ENCODE measurements at regions not wholly inside any gene's neighbourhood (a gene's known extent, or its start where the extent isn't known, plus 50 kb on each side); places are given as distances from the start of the nearest gene placed in this dataset.

DNA sequence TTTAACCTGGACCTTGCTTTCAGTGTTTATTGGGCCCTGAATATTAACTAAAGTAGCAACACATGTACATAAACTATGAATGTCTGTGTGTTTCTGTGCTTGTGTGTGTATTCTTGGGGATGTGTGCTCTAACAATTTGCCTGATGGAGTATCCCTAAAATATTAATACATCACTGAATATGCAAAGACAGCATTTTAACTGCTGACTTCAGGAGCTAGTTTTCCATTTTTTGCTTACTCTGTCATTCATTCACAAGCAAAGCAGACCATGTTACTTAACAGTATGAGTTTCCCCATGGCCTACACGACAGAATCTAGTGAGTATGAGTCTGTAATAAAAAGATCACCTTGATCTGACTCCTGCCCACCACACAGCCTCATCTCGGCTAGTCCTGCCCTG is 402.8 kb downstream of the BCAT1 start:
- Histone ChIP-seq H3K79me2 (ENCODE audit: insufficient read depth, low read length) (no peaks in the 10 kb centered on the region), H3F3A (ENCODE audit: insufficient read depth) (no peaks in the 10 kb centered on the region), H4K20me1 (ENCODE audit: low read depth, low read length) (no peaks in the 10 kb centered on the region), H3K9me3 (ENCODE audit: insufficient read depth, low read length) (no peaks in the 10 kb centered on the region), H3K4me2 (ENCODE audit: low read depth, low read length, poor library complexity, severe bottlenecking) (no peak overlapping the region), H2AFZ (ENCODE audit: low read depth, low read length, severe bottlenecking) (no peak overlapping the region), H3K27me3 (ENCODE audit: low read length) (no peaks in the 10 kb centered on the region), H3K27ac (ENCODE audit: low read depth, low read length) (no peak overlapping the region), H3K9me2 (replicated peaks; ENCODE audit: insufficient read depth, low read length) (no peaks in the 10 kb centered on the region), H3K9ac (ENCODE audit: low read length) (no peak overlapping the region), H3K4me3 (ENCODE audit: insufficient read depth, low read length, poor library complexity, severe bottlenecking) (no peak overlapping the region), H3K36me3 (ENCODE audit: low read length) (no peaks in the 10 kb centered on the region)
- no peak for TF ChIP-seq EZH2phosphoT487 (conservative IDR thresholded peaks at IDR 0.05; ENCODE audit: low read length)
- TF ChIP-seq, protein P1, sequence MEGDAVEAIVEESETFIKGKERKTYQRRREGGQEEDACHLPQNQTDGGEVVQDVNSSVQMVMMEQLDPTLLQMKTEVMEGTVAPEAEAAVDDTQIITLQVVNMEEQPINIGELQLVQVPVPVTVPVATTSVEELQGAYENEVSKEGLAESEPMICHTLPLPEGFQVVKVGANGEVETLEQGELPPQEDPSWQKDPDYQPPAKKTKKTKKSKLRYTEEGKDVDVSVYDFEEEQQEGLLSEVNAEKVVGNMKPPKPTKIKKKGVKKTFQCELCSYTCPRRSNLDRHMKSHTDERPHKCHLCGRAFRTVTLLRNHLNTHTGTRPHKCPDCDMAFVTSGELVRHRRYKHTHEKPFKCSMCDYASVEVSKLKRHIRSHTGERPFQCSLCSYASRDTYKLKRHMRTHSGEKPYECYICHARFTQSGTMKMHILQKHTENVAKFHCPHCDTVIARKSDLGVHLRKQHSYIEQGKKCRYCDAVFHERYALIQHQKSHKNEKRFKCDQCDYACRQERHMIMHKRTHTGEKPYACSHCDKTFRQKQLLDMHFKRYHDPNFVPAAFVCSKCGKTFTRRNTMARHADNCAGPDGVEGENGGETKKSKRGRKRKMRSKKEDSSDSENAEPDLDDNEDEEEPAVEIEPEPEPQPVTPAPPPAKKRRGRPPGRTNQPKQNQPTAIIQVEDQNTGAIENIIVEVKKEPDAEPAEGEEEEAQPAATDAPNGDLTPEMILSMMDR (IDR thresholded peaks at IDR 0.05; ENCODE audit: insufficient read depth, low read length, poor library complexity, severe bottlenecking), result no peak

DNA sequence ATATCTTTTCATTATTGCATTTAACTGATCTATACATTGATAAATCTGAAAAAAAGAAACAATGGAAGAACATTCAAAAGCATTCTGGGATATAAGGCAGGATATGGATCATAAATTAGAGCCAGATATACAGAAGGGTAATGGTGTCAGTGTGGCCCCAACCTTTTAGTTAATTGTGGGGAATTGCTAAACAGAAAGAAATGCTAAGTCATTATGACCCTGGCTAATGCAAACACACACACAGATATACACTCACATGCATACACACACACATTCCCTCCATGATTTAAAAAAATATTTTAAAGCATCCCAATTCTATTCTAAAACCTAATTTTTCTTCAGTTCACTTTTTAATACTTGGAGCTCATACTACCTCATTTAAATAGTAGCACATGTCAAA is 404.5 kb downstream of the BCAT1 start:
- no peaks in the 10 kb centered on the region for H3K79me2 ChIP-seq (ENCODE audit: insufficient read depth, low read length)
- no peaks in the 10 kb centered on the region for H3K36me3 ChIP-seq (ENCODE audit: low read length)
- H4K20me1 ChIP-seq (ENCODE audit: low read depth, low read length), result no peaks in the 10 kb centered on the region
- H3K9me3 ChIP-seq (ENCODE audit: insufficient read depth, low read length), result no peaks in the 10 kb centered on the region
- TF ChIP-seq, protein P1 (IDR thresholded peaks at IDR 0.05; ENCODE audit: insufficient read depth, low read length, poor library complexity, severe bottlenecking), result no peak
- TF ChIP-seq EZH2phosphoT487 (conservative IDR thresholded peaks at IDR 0.05; ENCODE audit: low read length), result no peak
- H3K4me2 ChIP-seq (ENCODE audit: low read depth, low read length, poor library complexity, severe bottlenecking), result no peak overlapping the region
- no peaks in the 10 kb centered on the region for H3K27me3 ChIP-seq (ENCODE audit: low read length)
- no peak overlapping the region for H3K27ac ChIP-seq (ENCODE audit: low read depth, low read length)
- H3K9ac ChIP-seq (ENCODE audit: low read length), result no peak overlapping the region
- H2AFZ ChIP-seq (ENCODE audit: low read depth, low read length, severe bottlenecking), result no peak overlapping the region
- no peak overlapping the region for H3K4me3 ChIP-seq (ENCODE audit: insufficient read depth, low read length, poor library complexity, severe bottlenecking)
- H3F3A ChIP-seq (ENCODE audit: insufficient read depth), result no peaks in the 10 kb centered on the region
- no peaks in the 10 kb centered on the region for H3K9me2 ChIP-seq (replicated peaks; ENCODE audit: insufficient read depth, low read length)

DNA sequence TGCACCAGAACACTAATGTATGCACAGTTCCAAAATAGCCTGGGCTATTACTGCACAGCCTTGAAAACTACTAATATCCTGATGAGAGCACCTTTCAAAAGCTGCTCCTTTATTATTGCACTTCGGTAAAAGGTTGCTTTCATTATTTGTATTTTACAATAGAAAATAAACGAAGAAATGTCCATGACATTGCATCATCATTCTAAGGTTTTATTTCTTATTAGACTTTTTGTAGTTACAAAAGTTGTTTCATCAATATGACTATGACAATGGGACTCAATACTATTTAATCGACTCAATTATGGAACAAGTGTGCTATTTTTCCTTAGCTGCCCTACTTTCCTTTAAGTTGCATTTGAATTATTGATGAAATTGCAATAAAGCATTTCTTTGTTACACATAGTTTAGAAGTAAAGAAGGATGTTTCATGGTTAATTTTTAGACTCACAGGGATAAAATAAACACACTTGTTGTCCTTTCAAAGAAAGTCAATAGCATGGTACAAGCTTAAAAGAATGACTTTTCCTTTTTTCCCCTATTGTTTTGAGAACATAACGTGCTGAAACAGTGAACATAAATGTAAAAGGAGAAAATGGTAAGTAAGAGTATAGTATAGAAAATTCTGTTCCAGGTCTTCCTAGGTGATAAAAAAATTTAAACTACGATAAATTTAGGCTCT is 407.6 kb downstream of the BCAT1 start:
- Histone ChIP-seq H3K9ac (ENCODE audit: low read length) (no peak overlapping the region), H3K9me2 (replicated peaks; ENCODE audit: insufficient read depth, low read length) (no peaks in the 10 kb centered on the region), H4K20me1 (ENCODE audit: low read depth, low read length) (no peaks in the 10 kb centered on the region), H3K4me3 (ENCODE audit: insufficient read depth, low read length, poor library complexity, severe bottlenecking) (no peak overlapping the region), H3K27me3 (ENCODE audit: low read length) (no peaks in the 10 kb centered on the region), H3K4me2 (ENCODE audit: low read depth, low read length, poor library complexity, severe bottlenecking) (no peak overlapping the region), H3F3A (ENCODE audit: insufficient read depth) (no peaks in the 10 kb centered on the region), H3K36me3 (ENCODE audit: low read length) (no peaks in the 10 kb centered on the region), H3K9me3 (ENCODE audit: insufficient read depth, low read length) (no peaks in the 10 kb centered on the region), H2AFZ (ENCODE audit: low read depth, low read length, severe bottlenecking) (no peak overlapping the region), H3K27ac (ENCODE audit: low read depth, low read length) (no peak overlapping the region), H3K79me2 (ENCODE audit: insufficient read depth, low read length) (no peaks in the 10 kb centered on the region)
- TF ChIP-seq, protein P1 (IDR thresholded peaks at IDR 0.05; ENCODE audit: insufficient read depth, low read length, poor library complexity, severe bottlenecking), result no peak
- no peak for TF ChIP-seq EZH2phosphoT487 (conservative IDR thresholded peaks at IDR 0.05; ENCODE audit: low read length)
